Endothelial cell of umbilical vein (primary cell): ENCODE measurements at regions not wholly inside any gene's neighbourhood (a gene's known extent, or its start where the extent isn't known, plus 50 kb on each side); places are given as distances from the start of the nearest gene placed in this dataset.

Experiments used
- BruUV-seq: library from RNA; stranded (reverse); fragments of 400-500 nt; replicated peaks from 2 replicates; lab custom pipeline; 2021; lab: Mats Ljungman, UMichigan
- CTCF ChIA-PET: fragments of 300-600, 350-600 bp; sonication (Branson Sonifier 250); formaldehyde crosslinking; loops from one replicate; lab custom pipeline; 2021; ENCODE audit warnings: antibody characterized with exemption, inconsistent platforms; lab: Charles Lee
- POLR2A ChIA-PET: fragments of 300-600, 350-600 bp; sonication (Branson Sonifier 250); formaldehyde crosslinking; loops from one replicate; lab custom pipeline; 2021; ENCODE audit warnings: antibody characterized with exemption, inconsistent platforms; lab: Charles Lee
- DNase-seq: peaks from one replicate; pipeline ENCODE4 v3.0.0-alpha.2; 2011; ENCODE audit warnings: low read depth, low spot score
- FAIRE-seq: peaks from 2 replicates; lab custom pipeline; 2011; peaks lifted over from hg19 to GRCh38; lab: Jason Lieb, UNC
- H2AFZ ChIP-seq: 2 replicates; pipeline ENCODE4 v1.6.0; 2012; ENCODE audit warnings: low read depth, low read length, control low read depth, inconsistent platforms
- H3K27ac ChIP-seq: 2 replicates; pipeline ENCODE4 v1.5.1; 2011; ENCODE audit warnings: low read depth, mild to moderate bottlenecking, control low read depth, low read length, moderate library complexity; ENCODE audit not compliant: insufficient read depth
- H3K27me3 ChIP-seq, 2 experiments: 2 replicates each; pipeline versions ENCODE4 v1.6.0 to v1.6.1; 2011; ENCODE audit warnings: low read length in 2 of 2, mixed read lengths in 1 of 2; ENCODE audit not compliant: control insufficient read depth in 2 of 2, insufficient read depth in 2 of 2
- H3K36me3 ChIP-seq, 2 experiments: 2 replicates in 1 of 2; 3 replicates in 1 of 2; pipeline ENCODE4 v1.5.1; 2011; ENCODE audit warnings: low read length in 2 of 2, mild to moderate bottlenecking in 1 of 2, moderate library complexity in 1 of 2; ENCODE audit not compliant: control insufficient read depth in 2 of 2, insufficient read depth in 2 of 2; ENCODE audit errors: extremely low read depth in 1 of 2
- H3K4me1 ChIP-seq: 3 replicates; pipeline ENCODE4 v1.5.1; 2011; ENCODE audit warnings: mild to moderate bottlenecking, low read length; ENCODE audit not compliant: control insufficient read depth, insufficient read depth; ENCODE audit errors: extremely low read depth
- H3K4me2 ChIP-seq: 2 replicates; pipeline ENCODE4 v1.6.1; 2011; ENCODE audit warnings: low read length, control low read depth, mixed read lengths; ENCODE audit not compliant: insufficient read depth
- H3K4me3 ChIP-seq, 3 experiments: fragments of 200-600 bp in 1 of 3; sonication (generic), shearing (Covaris generic) in 1 of 3; replicated peaks in 1 of 3; 2 replicates each; pipeline ENCODE4 v1.5.1; 2011 to 2016; ENCODE audit warnings: control low read depth in 3 of 3, low read length in 3 of 3, mild to moderate bottlenecking in 2 of 3, inconsistent platforms in 1 of 3, low read depth in 1 of 3, moderate library complexity in 1 of 3; ENCODE audit not compliant: insufficient read depth in 1 of 3
- H3K79me2 ChIP-seq: 2 replicates; pipeline ENCODE4 v1.6.0; 2012; ENCODE audit warnings: low read length, inconsistent platforms; ENCODE audit not compliant: control insufficient read depth, insufficient read depth
- H3K9ac ChIP-seq: replicated peaks from 2 replicates; pipeline ENCODE3; 2011; ENCODE audit warnings: low read length, control low read depth; ENCODE audit not compliant: insufficient read depth; ENCODE audit errors: extremely low read depth
- H3K9me1 ChIP-seq: replicated peaks from 3 replicates; pipeline ENCODE4 v1.6.0; 2011; ENCODE audit warnings: mild to moderate bottlenecking, low read length; ENCODE audit not compliant: control insufficient read depth, insufficient read depth; ENCODE audit errors: extremely low read depth
- H3K9me3 ChIP-seq: replicated peaks from 2 replicates; pipeline ENCODE4 v1.5.1; 2012; ENCODE audit warnings: low read length, inconsistent platforms; ENCODE audit not compliant: control insufficient read depth, insufficient read depth
- H4K20me1 ChIP-seq: replicated peaks from 2 replicates; pipeline ENCODE3; 2011; ENCODE audit warnings: mild to moderate bottlenecking, low read length; ENCODE audit not compliant: control insufficient read depth, insufficient read depth; ENCODE audit errors: extremely low read depth
- CTCF ChIP-seq, 2 donors: IDR thresholded peaks; 1 replicate in 1 of 2; 2 replicates in 1 of 2; pipeline ENCODE4 v1.5.1; 2011; ENCODE audit warnings: low read length in 2 of 2, mild to moderate bottlenecking in 2 of 2, moderate library complexity in 2 of 2, control low read depth in 1 of 2, inconsistent platforms in 1 of 2, low read depth in 1 of 2; ENCODE audit not compliant: insufficient read depth in 1 of 2; ENCODE audit errors: extremely low read depth in 1 of 2
- EZH2 ChIP-seq: IDR thresholded peaks from 2 replicates; pipeline ENCODE4 v1.6.1; 2012; ENCODE audit warnings: borderline replicate concordance, low read depth, mild to moderate bottlenecking, moderate library complexity, low read length, inconsistent platforms; ENCODE audit not compliant: severe bottlenecking
- FOS ChIP-seq: IDR thresholded peaks from 2 replicates; pipeline ENCODE4 v1.6.1; 2011; ENCODE audit warnings: mild to moderate bottlenecking, low read length, moderate library complexity, borderline replicate concordance; ENCODE audit not compliant: insufficient read depth
- GATA2 ChIP-seq: IDR thresholded peaks from 2 replicates; pipeline ENCODE4 v1.7.0; 2011; ENCODE audit warnings: low read depth, mild to moderate bottlenecking, moderate library complexity, mixed read lengths, low read length; ENCODE audit not compliant: insufficient read length, insufficient read depth
- JUN ChIP-seq: IDR thresholded peaks from 2 replicates; pipeline ENCODE4 v1.6.1; 2011; ENCODE audit warnings: borderline replicate concordance, low read depth; ENCODE audit not compliant: insufficient read length, insufficient read depth
- MYC ChIP-seq: IDR thresholded peaks from one replicate; pipeline ENCODE4 v1.6.1; 2011; ENCODE audit warnings: mild to moderate bottlenecking, low read depth, low read length
- POLR2A ChIP-seq: IDR thresholded peaks from 2 replicates; pipeline ENCODE4 v1.6.1; 2012; ENCODE audit warnings: low read depth, mild to moderate bottlenecking, control low read depth, low read length
- POLR2AphosphoS5 ChIP-seq: IDR thresholded peaks from 2 replicates; pipeline ENCODE4 v1.6.1; 2012; ENCODE audit warnings: low read depth, mild to moderate bottlenecking, control low read depth, low read length, moderate library complexity; ENCODE audit not compliant: insufficient read depth
- dilution Hi-C: fragments of 300-500 bp; cut with MboI; formaldehyde crosslinking; loops from one replicate; pipeline ENCODE4 v1.15.0; 2019; ENCODE audit warnings: low sequenced_read_pairs; ENCODE audit not compliant: extremely low pct_ligation_motif_present
- intact Hi-C: fragments of 100-400 bp; cut with micrococcal nuclease; formaldehyde crosslinking; loops from one replicate; pipeline ENCODE4 v1.10.0; 2022
- TF ChIP-seq, protein P1 (sequence below): IDR thresholded peaks from 2 replicates; pipeline ENCODE4 v1.6.1; 2011; ENCODE audit not compliant: insufficient read depth, insufficient read length

GRCh38 chr20:60222497-60222896, 264.3 kb downstream of the CDH26 start:
- POLR2A ChIA-PET: no interaction called here
- no TSS peak for BruUV-seq
- DNase-seq (no peak), FAIRE-seq (no peak)
- H3K27ac ChIP-seq: no peak overlapping the region
- intact Hi-C loops (no loop called here), dilution Hi-C loops (no loop called here)
- no peaks in the 10 kb centered on the region for H3K79me2 ChIP-seq
- no peaks in the 10 kb centered on the region for H3K9me1 ChIP-seq
- H3K4me2 ChIP-seq: no peak overlapping the region
- H3K36me3 ChIP-seq: no peaks in the 10 kb centered on the region
- no peak overlapping the region for H3K9ac ChIP-seq
- H3K27me3 ChIP-seq: no peaks in the 10 kb centered on the region
- H4K20me1 ChIP-seq: no peaks in the 10 kb centered on the region
- H2AFZ ChIP-seq: no peak overlapping the region
- H3K4me1 ChIP-seq: no peaks in the 10 kb centered on the region
- no peak overlapping the region for H3K4me3 ChIP-seq
- CTCF ChIA-PET: no interaction called here
- H3K9me3 ChIP-seq: peaks cover 2% of the 10 kb centered on the region
- TF ChIP-seq, protein P1, sequence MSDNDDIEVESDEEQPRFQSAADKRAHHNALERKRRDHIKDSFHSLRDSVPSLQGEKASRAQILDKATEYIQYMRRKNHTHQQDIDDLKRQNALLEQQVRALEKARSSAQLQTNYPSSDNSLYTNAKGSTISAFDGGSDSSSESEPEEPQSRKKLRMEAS: no peak
- TF ChIP-seq GATA2 (no peak), JUN (no peak), FOS (no peak), POLR2AphosphoS5 (no peak), POLR2A (no peak), EZH2 (no peak)

GRCh38 chr20:60223174-60223573, 265.0 kb downstream of the CDH26 start:
- Histone ChIP-seq H3K79me2 (no peaks in the 10 kb centered on the region), H3K4me1 (no peaks in the 10 kb centered on the region), H3K27ac (no peak overlapping the region), H3K27me3 (no peaks in the 10 kb centered on the region), H3K4me3 (no peak overlapping the region), H3K36me3 (no peaks in the 10 kb centered on the region), H3K4me2 (no peak overlapping the region), H3K9me3 (peaks cover 3% of the 10 kb centered on the region), H3K9ac (no peak overlapping the region), H2AFZ (no peak overlapping the region), H4K20me1 (no peaks in the 10 kb centered on the region), H3K9me1 (no peaks in the 10 kb centered on the region)
- CTCF ChIA-PET: no interaction called here
- intact Hi-C loops: no loop called here
- no TSS peak for BruUV-seq
- TF ChIP-seq FOS: no peak
- no peak for TF ChIP-seq POLR2AphosphoS5
- no peak for TF ChIP-seq POLR2A
- no peak for TF ChIP-seq CTCF (IDR thresholded peaks at IDR 0.05; ENCODE audit: extremely low read depth in 1 of 2, insufficient read depth in 1 of 2, low read depth in 1 of 2, low read length in 2 of 2)
- no peak for TF ChIP-seq EZH2
- TF ChIP-seq, protein P1: no peak
- no peak for TF ChIP-seq MYC
- no peak for TF ChIP-seq JUN
- TF ChIP-seq GATA2: no peak
- dilution Hi-C loops: no loop called here
- POLR2A ChIA-PET: no interaction called here
- no peak for FAIRE-seq
- DNase-seq: no peak
